ENCODE measurements at regions not wholly inside any gene's neighbourhood (a gene's known extent, or its start where the extent isn't known, plus 50 kb on each side); places are given as distances from the start of the nearest gene placed in this dataset.

DNA sequence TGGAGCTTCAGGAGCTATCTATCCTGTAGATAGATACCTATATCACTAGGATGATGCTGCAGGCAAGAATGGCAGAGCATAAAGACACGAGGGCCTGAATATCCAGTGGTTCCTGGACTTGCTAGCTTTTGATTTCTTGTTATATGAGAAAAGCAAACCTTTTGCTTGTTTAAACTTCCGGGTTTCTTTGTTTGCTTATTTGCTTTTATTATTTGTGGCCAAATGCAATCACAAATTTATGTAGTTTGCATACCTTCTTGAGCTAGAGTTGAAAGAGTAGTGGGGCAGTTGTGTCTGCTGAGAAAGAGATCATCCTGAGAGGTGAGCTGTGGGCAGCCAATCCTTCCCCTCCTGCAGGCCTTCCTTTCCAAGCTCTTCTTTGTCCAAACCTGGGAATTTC lies 245.7 kb downstream of the AR start:
- TF ChIP-seq CTCF (IDR thresholded peaks at IDR 0.05) = no peak
- no peak for TF ChIP-seq POLR2A (IDR thresholded peaks at IDR 0.05)
- no peak for TF ChIP-seq POLR2AphosphoS5 (IDR thresholded peaks at IDR 0.05)
- no peak for TF ChIP-seq EP300 (IDR thresholded peaks at IDR 0.05; ENCODE audit: low read depth)

Data from transverse colon (tissue), 4 donors.